Amniotic stem cell (primary cell): ENCODE measurements at regions not wholly inside any gene's neighbourhood (a gene's known extent, or its start where the extent isn't known, plus 50 kb on each side); places are given as distances from the start of the nearest gene placed in this dataset.

Experiments
- DNase-seq: peaks from one replicate; lab custom pipeline; 2025; lab: John Stamatoyannopoulos, UW

- no peak for DNase-seq
Observed at GRCh38 chr6:130766239-130767144, 60.7 kb upstream of the SMLR1 start.

- no peak for DNase-seq
Observed at GRCh38 chr6:130769861-130770260, 57.3 kb upstream of the SMLR1 start.

GRCh38 chr6:130771741-130772140 is 55.5 kb upstream of the SMLR1 start:
- DNase-seq: no peak

GRCh38 chr6:130773860-130774259 is 53.3 kb upstream of the SMLR1 start:
- no peak for DNase-seq

- DNase-seq: no peak
Observed at GRCh38 chr6:130775411-130776012, 51.7 kb upstream of the SMLR1 start.

- no peak for DNase-seq
Observed at GRCh38 chr6:130776287-130776925, 50.8 kb upstream of the SMLR1 start.
